ENCODE measurements at regions not wholly inside any gene's neighbourhood (a gene's known extent, or its start where the extent isn't known, plus 50 kb on each side); places are given as distances from the start of the nearest gene placed in this dataset.
"Not testable (repeated sequence)": the region's sequence is repeated elsewhere in the genome, so short reads cannot be mapped to it uniquely, and the experiment has no call there.

DNA sequence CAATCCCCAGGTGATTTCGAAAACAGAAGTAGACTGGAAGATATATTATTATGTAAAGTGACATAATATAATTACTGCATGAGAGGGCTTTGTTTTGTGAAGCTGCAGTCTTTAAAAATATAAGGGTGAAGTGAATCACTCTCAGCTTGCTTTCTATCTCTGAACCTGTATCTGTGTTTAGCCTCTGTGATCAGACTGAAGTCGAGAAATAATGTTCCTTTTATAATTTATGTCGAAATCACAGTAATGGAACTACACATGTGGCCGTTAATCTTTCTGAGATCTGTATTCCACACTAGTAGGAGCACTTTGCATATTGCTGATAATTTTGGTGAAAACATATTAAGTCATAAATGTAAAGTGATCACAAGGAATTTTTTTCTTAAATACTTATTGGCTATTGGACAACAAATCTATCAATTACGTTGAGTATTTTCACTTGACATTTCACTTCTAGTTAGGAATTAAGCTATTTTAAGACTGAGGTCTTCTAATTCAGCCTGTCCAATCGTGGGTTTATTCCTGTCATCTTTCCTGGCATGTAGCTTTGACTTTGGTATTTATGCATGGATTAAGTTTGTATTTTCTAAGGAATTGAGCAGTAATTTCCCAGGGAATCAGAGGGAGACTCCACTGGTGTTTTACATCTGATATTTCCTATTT, 268.2 kb upstream of the POT1 start:
- DNase-seq = no peak

DNA sequence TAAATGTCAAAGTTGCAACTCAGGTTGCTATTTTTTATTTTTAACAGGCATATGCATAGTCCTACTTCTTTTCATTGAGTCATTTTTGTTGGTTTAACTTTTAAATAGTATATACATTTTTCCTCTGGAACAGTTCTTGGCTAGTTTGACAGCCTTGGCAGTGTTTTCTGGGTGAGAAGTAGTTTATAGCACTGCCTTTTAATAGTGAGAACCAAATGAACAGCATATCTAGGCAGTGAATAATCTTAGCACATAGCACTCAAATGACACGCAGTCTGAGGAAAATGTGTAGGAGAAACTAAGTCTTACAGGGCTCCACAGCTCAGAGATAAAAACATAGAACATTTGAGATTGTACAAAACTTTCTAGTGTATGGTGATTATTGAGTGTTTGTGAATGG, 265.5 kb upstream of the POT1 start:
- no peak for DNase-seq

DNA sequence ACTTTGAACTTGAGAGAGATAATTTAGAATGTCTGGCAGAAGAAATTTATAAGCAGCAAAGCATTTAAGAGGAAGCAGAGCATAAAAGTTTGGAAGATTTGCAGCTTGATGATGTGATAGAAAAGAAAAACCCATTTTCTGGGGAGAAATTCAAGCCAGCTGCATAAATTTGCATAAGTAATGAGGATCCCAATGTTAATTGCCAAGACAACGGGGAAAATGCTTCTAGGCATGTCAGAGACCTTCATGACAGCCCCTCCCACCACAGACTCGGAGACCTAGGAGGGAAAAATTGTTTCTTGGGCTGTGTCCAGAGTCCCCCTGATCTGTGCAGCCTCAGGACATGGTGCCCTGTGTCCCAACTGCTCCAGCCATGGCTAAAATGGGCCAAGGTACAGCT, 263.6 kb upstream of the POT1 start:
- DNase-seq = no peak

DNA sequence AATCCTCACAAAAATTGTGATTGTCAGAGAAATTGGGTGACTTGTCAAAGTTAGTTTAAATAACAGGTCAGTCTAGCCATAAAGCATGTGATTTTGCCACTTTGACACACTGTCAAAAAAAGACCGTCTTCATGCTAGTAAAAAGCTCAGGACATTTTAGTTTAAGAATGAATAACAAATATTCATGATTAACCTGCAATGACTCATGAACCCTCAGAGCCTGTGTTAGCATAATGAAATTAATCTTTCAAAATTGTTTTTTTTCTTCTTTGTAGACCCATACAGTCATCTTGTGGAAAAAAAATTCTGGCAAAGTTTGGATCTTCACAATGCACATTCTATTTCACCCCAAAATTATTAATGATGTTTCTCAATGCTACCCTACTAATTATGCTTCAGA, 255.2 kb upstream of the POT1 start:
- no peak for DNase-seq

DNA sequence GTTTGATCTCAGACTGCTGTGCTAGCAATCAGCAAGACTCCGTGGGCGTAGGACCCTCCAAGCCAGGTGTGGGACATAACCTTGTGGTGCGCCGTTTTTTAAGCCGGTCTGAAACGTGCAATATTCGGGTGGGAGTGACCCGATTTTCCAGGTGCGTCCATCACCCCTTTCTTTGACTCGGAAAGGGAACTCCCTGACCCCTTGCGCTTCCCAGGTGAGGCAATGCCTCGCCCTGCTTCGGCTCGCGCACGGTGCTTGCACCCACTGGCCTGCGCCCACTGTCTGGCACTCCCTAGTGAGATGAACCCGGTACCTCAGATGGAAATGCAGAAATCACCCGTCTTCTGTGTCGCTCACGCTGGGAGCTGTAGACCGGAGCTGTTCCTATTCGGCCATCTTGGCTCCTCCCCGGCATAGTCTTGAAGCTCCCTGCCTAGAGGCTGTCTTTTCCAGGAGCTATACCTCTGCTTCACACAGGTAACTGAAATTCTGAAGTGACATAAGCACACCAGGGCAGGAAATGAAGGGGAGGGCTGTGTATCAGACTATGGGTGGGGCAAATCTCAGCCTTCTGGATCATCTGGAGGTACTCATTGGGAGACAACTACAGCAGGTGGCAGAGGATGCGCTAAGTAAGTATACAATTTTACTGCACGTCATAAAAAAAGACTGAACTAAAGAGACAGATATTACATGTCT, 252.1 kb upstream of the POT1 start:
- not testable (repeated sequence) for DNase-seq

DNA sequence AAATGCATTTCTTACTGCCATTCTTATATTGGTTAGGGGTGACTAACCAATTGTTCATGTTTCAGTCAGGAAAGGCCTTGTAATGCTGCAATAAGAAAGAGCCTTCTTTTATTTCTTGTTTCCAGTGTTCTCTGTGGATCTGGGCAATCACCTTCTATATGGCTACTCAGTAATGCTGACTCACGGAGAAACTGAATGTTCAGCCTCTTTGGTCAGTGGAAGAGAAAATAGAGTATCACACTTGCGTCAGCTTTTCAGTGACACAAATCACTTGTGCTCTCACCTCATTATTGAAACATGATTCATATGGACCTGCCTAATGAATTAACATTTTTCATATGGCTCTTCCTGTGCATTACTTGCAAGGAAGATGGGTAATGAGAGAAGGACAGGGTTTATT, 243.9 kb upstream of the POT1 start:
- DNase-seq = no peak

DNA sequence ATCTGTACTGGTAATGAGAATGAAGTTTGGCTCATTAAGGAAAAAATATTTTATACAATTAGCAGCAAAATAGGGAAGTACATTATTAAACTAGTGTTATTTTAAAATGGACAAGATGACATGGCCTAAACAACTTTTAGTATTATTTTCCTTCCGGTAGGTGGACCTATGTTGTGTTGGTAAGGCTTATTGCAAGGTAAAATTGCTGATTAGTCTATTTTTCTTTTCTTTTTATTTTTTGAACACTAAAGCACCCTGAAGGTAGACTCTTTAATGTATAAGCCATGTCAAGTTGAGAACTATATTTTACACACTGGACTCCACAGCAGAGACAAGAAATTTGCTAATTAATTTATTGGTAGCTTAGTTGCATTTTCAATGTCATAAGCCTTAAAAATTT, 239.5 kb upstream of the POT1 start:
- no peak for DNase-seq

DNA sequence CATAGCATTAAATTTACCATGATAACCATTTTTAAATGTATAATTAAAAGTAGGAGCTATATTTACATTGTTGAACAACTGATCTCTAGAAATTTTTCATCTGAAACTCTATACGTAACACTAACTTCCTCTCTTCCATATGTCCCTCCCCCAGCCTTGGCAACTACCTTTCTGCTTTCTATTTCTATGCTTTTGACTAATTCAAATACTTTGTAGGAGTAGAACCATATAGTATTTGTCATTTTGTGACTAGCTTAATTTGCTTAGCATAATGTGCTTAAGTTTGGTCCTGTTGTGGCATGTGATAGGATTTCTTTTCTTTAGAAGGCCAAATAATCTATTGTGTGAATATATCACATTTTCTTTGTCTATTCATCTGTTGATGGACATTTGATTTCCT, 225.3 kb upstream of the POT1 start:
- no peak for DNase-seq

DNA sequence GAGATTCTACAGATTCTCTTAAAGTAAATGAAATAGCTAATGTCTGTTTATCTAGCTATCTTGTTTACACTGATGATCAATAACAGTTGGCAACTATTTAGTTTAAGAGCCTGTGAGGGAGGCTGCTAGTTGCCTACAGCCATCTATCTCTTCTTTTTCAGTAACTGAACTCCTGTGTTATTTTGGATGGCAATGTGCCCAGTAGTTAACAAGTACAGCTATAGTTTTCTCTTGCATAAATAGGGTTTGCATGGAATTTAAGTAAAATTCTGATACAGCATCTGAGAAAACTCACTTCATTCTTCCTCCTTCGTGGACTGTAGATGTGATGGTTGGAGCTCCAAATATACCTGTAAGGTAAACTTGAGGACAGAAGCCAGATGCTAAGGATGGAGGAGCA, 219.5 kb upstream of the POT1 start:
- DNase-seq = no peak

DNA sequence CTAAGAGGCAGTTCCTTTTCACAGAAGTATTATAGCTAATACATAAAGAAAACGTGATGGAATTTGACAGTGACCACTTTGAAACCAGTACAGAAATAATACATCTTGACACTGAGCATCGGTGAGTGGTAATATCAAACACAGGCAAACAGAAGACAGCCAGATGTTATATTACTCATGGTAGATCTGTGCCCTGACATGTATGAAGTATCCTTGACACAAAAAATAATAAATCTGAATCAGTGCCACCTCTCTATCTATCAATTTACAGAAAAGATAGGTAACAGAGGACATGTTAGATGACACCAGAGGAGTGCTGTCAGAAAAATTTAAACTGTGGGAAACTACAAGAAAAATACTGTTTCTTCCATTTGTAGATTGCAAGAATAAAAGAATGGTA, 217.4 kb upstream of the POT1 start:
- DNase-seq = no peak

DNA sequence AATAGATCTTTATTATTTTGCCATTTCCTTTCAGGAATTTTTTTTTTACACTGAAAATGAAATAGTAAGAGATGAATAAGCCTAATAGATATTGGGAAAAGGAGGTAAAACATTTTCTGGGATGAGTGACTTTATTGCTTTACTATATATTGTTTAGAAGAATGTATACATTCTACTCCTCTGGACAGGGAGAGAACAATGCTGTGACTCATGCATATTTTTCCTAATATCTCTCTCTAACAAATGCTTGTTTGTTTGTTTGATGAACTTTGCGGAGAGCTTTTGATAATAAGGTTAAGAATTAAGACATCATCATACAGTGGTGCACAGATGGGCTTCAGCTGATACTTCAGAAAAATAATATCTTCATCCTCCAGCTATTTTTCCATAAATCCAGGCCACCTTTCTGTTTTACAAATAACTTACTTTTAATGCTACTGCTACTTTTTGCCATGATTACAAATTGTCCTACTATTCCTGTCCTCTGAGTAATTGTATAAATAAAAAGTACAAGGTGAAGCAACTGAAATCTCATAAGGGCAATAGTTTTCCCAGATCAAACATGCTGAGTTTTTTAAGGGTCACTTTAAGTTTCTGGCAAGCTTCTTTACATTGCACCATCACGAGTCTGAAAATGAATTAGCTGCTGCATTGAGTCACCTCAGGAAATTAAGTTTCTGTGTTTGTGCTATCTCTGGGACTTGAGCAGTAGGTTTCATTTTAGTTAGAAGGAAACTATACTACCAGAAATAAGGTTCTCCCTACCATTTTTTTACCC, 207.3 kb upstream of the POT1 start:
- no peak for DNase-seq

DNA sequence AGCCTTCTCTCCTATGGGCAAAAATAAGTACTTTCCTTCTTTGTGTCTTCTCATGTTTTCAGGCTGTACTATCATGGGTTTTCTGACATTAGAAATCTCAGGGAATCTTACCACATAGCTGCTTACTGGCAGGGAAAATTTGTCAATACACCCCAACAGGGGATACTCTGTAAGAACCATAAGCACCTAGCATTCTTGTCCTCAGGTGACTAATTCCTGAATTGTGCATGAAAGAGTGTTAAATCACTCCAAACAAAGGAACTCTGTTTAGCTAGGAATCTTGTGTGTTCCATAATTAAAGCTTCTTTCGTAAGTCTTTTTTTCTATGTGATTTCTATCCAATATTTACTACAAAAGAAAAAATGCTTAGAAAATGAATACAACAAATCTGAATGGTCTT, 206.7 kb upstream of the POT1 start:
- no peak for DNase-seq

DNA sequence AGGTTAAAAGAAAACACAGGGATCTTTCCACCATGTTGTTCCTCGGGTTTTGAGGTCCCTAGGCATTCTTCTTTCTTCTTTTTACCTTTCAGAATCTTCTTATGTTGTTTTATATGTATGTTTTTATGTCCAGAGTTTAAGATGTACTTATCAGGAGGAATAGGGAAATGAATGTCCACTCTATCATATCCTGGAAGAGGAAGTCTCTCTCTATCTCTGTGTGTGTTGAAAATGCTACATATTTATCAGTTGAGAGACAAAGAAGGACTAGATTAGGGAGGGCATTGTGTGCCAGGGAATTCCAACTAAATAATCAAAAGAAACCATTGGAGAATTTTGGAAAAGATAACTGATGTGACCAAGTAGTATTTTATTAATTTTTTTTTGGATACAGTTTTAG, 200.5 kb upstream of the POT1 start:
- DNase-seq = no peak

DNA sequence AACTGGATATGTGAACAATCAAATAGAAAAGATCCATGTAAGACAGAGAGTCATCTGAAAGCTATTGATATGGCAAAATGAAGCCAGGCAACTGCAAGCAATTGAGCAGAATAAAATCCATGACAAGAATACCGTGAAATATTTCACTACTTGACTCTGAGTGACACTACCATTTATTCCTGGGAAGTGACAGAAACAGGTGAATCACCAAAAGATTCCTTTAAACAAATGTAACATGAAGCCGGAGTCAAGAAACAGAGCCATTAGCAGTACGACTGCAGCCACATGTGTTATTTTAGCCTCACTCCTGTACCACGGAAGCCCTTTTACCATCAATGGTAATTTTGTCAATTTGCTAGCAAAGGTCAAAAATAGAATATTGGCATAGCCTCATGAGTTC, 197.7 kb upstream of the POT1 start:
- no peak for DNase-seq

DNA sequence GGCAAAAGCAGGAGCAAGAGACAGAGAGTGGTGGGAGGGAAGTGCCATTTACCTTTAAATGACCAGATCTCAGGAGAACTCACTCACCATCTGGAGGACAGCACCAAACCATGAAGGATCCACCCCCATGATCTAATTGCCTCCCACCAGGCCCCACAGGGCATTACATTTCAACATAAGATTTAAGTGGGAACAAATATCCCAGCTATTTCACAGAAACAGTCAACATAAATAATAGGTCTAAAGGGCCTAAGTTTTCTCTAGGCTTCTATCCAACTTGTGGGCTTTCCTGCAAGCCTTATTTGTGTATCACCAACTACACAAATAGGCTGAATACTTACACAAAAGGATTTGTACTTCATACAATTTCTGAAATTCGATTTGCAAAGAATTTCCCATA, 196.8 kb upstream of the POT1 start:
- DNase-seq = no peak

DNA sequence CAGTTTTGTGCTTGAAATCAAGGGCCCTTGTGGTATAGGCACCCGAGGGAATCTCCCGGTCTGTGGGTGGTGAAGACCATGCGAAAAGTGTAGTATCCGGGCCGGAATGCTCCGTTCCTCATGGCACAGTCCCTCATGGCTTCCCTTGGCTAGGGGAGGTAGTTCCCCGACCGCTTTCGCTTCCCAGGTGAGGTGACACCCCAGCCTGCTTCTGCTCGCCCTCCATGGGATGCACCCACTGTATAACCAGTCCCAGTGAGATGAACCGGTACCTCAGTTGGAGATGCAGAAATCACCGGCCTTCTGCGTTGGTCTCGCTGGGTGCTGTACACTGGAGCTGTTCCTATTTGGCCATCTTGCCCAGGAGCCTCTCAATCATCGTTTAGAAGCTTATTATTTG, 195.7 kb upstream of the POT1 start:
- DNase-seq = no peak

DNA sequence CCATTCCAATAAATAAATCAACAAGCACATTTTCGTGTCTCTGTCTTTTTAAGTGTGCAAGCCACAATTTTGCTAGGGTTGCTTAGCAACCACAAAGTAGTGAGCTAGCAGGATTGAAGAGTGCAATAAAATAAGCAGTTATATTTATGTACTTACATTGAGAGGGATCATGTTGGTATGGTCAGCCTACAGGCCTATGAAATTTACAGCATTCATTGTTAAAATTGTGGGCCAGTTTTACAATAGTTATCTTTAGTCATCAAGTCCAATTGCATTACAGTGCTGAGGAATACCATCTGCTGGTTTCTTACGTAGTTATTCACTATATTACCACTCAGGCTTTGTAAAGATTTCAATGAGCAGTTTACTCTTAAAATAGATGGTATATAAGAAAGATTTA, 192.5 kb upstream of the POT1 start:
- DNase-seq = no peak

DNA sequence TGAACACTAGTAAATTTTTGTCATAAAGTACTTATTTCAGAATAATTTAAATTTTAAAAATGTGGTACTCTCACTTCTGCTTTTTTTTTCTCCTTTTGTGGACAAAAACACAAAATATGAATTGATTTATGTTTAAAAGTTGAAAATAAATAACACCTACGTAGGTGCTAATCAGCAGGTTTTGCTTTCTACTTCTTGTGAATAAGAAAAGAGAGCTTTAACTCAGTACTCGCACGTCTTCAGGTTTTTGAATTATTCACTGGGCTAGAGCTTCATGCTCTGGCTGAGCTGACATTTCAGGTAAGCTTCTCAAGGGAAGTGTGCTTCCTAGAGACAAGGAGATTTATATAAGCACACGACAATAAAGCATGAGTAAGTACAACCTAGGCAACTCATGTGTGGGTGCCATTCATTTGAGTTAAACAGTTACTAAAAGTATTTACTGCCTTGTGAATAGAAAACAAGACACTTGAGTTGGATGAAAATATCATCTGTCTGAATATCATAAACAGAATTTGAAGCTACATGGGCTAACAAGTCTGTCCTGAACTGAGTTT, 190.0 kb upstream of the POT1 start:
- DNase-seq = no peak

DNA sequence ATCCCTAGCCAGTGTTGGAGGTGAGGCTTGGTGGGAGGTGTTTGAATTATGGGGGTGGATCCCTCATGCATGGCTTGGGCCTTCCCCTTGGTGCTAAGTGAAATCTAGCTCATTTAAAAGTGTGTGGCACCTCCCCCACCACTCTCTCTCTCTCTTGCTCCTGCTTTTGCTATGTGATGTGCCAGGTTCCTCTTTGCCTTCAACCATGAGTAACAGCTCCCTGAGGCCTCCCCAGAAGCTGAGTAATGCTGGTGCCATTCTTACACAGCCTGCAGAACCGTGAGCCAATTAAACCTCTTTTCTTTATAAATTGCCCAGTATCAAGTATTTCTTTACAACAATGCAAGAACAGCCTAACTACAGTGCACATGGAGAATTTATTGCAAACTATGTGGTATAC, 188.8 kb upstream of the POT1 start:
- DNase-seq = no peak

DNA sequence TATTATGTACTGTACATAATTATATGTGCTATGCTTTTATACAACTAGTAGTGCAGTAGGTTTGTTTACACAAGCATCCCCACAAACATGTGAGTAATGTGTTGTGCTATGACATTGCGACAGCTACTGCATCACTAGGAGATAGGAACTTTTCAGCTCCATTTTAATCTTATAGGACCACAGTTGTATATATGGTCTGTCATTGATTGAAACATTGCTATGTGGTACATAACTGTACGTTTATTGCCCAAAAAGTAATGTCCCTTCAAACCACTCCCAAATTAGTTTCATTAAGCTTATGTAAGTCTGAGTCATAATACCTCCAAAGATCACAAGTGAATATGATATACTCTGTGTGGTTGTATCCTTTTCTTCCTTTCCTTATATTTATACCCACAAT, 183.2 kb upstream of the POT1 start:
- no peak for DNase-seq

DNA sequence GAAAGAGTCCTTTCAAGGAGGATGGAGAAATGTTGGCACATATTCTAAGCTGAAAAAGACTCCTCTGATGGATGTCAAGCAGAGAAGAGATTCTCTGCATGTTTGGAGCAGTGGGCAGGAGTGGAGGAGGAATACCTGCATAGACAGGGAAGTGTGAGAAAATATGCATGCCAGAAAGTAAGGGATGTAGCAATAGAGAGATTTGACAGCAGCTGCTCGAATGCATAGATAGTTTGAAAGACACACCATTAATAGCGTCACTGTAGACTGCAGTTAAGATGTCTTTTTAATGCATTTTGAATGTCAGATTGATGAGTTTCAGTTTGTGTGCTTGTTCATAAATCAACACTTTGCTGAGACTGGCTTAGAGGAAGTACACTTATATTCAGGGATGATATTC, 169.9 kb upstream of the POT1 start:
- DNase-seq = no peak

DNA sequence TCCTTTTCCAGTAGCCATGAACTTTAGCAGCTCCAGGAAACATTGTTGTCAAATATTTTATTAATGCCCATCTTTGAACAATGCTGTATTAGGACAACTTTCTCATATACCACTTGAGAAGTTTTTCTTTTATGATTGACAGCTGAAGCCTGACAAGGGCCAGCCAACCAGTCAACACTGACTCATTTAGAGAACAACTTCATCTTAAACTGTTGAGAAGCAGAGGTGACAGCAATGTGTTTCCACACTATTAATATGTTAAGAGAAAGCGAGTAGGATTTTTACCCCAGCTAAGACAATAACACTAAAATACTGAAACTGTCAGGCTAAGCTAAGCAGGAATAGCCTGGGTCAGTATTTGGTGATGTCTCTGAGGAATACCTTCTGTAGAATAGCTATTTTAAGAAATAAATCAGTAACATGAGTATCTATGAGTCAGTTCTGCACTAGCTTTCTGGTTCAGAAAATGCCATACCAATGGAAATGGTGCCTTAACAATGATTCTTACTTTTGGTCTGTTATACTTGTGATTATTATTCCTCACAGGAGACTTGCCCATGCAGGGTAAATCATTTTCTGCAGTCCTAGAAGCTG, 168.8 kb upstream of the POT1 start:
- DNase-seq = no peak

DNA sequence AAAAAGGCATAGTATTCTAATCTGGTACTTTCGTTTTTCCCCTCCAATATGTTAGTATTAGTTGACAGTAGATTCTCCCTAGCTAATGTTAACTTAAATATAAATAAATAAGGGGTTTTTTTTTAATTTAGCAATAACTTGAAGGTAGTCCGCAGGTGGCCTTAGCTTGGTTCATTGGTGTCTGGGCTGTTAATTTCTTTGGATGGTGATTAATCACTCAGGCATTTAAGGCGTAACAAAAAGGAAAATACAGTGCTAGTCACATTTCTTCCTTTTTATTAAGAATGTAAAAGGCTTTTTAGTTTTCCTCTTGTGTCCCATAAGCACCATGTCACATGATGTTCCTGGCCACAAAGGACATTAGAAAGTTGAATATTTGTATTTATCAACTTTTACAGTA, 161.0 kb upstream of the POT1 start:
- DNase-seq = no peak

DNA sequence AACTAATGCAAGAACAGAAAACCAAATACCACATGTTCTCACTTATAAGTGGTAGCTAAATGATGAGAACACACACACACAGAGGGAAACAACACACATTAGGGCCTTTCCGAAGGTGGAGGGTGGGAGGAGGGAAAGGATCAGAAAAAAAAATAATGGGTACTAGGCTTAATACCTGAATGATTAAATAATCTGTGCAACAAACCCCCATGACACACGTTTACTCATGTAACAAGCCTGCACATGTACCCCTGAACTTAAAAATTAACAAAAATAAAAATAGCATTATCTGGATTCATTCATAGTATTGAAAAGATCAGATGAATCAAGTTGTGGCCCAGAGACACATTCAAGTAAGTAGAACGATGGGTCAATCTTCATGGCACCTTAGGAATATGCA, 159.5 kb upstream of the POT1 start:
- DNase-seq = no peak
